ENCODE measurements at regions not wholly inside any gene's neighbourhood (a gene's known extent, or its start where the extent isn't known, plus 50 kb on each side); places are given as distances from the start of the nearest gene placed in this dataset.

DNA sequence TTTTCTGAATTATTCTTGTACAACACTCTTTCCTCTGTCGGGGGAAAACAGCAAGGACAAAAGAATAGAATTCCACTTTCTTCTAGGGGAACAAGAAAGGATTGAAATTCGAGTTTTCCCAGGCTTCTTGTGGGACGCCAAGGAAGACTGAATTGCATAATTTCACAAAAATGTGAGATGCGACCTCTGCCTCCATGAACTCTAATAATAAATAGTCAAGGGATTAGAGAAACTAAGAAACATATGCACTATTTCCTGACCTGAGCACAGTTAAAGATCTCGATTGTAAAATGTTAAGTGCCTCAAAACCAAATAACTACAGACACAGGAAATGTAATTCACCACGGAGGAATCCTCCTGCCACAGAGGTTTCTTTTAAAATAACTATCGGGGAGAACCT is 117.3 kb upstream of the MARK1 start:
- DNase-seq (ENCODE audit: low read depth) = no peak

DNA sequence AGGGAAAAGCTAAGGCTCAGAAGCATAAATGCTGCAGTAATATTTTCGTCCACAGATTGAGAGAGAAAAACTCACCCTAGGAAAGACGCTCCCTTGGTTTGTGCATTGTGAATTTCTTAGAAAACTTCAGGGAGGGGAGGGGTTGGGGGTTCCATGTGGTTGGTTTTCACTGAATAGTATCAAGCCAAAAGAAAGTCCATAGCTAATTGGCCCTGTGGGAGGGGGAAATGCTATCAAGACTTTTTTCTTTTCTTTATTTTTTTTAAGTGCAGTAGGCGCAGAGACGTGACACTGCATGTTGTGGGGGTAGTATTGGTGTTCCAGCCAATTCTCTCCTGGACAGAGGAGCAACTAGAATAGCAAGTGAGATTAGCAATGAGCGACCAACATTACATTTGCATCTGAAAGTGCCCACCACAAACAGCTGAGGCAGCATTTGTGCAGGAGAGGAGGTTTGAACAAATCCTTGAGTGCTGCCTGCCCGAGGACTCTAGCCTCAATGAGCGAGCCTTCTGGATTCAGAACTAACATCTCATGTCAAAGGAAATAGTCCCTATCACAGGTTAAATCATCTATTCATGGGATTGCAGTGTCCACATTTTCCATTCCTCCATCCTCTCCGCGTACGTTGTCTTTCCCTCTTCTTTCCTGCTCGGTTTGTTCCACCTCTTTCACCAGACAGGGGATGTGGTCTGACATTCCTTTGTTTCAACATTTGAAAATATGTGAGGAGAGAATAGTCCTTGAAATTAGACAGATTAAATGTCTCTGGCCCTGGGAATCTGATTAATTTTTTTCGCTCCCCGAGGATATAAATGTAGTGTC is 118.0 kb upstream of the MARK1 start:
- DNase-seq (ENCODE audit: low read depth) = no peak

DNA sequence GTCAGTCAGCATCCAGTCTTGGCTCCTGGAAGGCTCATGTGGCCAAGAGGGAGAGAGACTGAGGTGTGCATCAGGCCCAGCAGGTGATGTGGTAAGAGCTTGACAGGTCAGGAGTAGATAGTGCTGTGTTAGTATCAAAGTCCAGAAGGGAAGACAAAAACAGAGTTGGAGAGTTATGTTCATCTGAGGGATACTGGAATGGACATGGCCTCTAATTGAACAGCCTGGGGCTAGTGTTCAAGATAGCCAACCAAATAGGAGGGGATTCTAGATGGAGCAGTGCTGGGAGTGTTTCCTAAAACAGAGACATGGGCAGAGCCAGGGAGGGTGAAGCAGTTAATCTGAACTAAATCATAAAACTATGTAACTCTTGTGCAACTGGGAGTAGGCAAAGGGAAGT is 120.7 kb upstream of the MARK1 start:
- DNase-seq (ENCODE audit: low read depth) = no peak

DNA sequence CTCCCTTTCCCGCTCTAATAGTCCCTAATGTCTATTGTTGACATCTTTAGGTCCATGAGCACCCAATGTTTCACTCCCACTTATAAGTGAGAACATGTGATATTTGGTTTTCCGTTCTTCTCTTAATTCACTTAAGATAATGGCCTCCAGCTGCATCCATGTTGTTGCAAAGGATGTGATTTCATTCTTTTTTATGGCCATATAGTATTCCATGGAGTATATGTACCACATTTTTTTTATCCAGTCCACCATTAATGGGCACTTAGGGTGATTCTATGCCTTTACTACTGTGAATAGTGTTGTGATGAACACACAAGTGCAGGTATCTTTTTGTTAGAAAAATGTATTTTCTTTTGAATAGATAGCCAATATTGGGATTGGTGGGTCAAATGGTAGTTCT is 126.0 kb upstream of the RAB3GAP2 start:
- DNase-seq (ENCODE audit: low read depth) = no peak

DNA sequence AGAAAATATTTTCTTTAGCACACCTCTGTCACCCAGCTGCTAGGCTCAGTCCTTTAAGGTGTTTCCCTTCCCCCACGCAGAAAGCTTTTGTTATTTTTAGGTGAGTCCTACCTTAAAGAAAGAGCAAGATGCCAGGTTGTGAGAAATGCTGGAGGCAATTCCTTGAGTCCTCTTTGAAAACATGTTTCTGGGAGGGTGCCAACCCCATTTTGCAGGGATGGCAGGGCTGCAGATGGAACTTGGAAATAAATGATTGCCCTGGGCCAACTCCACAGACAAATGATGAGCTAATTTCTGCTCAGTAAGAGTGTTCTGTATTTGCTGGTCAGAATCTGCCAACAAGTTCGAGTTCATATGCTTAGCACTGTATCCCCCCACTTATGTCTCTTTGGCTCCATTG is 119.2 kb upstream of the RAB3GAP2 start:
- DNase-seq (ENCODE audit: low read depth) = no peak

DNA sequence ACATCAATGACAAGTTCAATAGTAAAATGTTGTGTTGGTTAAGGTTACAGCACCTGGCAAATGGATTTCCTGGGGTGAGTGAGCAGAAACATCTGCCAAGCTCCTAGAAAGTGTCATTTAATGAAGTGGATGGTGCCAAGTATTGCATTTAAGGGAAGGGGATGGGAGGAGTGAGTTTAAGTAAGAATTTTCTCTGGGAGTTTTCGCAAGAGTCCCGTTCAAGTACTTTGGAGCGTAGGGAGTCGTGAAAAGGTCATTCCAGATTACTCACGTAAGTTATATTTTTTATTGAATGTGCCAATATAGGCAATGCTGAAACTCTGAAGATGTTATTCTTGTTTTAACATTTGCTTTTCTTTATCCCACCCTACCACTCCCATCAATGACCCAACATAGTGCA is 117.4 kb upstream of the RAB3GAP2 start:
- DNase-seq (ENCODE audit: low read depth) = no peak

DNA sequence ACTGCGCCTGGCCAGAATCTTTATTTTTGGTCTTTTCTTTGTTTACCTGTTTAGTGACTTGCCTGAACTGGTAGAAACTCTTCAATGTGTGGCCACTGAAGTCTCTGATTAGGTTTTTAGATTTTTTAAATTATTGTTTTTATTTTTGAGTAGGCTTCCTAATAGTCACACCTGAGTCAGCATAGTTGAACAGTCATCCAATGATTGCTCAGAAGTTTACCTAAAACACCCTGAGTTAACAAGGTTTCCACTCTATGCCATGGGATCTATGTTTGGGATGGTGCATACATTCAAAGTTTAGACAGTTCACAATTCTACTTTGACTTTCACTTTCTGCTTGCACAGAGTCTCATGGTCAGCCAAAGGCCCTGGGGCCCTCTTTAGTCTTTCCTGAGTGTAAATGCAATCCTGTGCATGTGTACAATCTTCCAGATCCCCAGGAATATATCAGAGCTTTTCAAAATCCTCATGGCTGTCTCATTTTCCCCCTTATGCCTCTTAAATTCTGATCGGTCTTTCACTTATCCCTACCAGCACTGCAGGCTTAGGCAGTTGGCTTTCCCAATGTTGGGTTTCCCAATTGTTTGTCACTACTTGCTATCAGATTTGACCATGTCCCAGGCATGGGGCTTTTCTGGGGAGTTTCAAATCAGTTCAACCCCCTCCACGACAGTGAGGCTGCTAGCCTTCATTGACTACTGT is 114.4 kb upstream of the RAB3GAP2 start:
- no peak for DNase-seq (ENCODE audit: low read depth)

DNA sequence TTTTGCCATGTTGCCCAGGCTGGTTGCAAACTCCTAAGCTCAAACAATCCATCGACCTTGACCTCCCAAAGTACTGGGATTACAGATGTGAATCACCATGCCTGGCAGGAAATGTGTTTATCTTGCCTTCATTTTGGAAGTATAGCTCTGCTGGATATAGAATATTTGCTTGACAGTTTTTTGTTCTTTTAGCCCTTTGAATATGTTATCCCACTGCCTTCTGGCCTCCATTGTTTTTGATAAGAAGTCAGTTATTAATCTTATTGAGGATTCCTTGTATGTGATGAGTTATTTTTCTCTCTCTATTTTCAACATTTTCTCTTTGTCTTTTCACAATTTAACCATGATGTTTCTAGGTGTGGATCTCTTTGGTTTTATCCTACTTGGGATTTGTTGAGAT is 112.9 kb upstream of the RAB3GAP2 start:
- no peak for DNase-seq (ENCODE audit: low read depth)

DNA sequence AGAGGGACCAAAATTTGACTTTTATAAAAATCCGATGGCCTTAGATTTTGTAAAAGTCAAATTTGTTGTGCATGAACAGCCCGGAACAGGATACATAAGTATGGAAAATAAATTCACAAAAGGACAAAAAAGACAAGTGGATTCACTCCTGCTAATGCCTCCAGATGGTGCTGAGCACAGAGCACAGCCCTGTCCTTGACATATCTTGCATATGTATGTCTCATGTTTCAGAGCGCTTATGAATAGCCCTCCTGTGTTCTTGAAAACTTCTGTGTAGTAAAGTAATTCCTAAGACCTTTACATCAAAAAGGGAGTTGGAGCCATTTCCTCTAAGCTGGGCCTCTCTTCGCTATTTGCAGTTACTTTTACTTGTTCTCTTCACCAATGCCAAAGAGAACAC is 110.7 kb upstream of the RAB3GAP2 start:
- no peak for DNase-seq (ENCODE audit: low read depth)

DNA sequence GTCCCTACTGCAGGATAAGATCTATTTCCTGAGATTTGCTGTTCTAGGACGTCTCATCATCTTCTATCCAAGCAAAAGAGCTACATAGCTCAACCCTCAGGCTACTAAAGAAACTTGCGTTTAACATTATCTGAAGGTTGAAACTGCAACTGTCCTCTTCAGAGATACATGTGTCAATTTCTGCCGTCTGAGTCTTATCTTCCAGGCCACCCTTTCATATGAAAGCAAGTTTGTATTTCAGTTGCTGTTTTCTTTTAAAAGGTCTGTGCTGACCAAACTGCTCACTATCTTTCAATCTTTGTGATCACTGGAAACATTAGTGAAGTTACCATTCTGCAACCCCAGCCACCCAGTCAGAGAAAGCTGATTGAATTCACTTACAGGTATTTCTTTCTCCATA is 108.6 kb upstream of the RAB3GAP2 start:
- DNase-seq (ENCODE audit: low read depth) = no peak

DNA sequence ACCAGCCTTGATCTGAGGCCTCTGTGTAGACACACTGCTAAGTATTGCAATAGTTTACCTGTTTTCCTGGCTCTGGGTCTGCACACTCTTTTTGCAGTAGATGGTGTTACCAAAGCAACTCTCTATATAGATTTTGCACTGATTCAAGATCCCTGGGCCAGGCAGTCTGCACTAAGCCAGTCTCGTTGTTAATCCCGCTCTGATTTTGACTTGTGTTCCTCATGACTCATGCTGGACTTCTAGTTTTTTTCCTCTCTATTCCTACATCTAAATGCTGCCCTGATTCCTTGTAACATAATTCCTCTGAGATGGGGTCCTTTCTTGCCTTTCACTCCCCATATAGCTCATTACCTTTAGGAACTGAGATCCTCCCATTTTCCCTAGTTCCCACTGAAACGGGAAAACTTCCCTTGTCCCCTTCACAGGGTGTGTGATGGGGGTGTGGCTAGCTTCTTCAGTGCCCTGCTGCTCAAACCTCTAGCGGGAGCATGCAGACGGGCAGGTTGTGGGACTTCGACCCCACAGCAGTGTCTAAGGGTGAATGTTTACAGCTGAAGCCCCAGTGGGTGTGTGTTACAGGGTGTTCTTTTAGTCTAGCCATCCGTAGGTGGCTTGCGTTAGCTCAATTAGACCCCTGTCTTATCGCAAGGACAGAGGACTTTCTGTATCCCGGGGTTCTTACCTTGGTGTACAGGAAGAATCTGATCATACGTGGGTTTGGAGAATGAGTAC is 106.5 kb upstream of the RAB3GAP2 start:
- no peak for DNase-seq (ENCODE audit: low read depth)

DNA sequence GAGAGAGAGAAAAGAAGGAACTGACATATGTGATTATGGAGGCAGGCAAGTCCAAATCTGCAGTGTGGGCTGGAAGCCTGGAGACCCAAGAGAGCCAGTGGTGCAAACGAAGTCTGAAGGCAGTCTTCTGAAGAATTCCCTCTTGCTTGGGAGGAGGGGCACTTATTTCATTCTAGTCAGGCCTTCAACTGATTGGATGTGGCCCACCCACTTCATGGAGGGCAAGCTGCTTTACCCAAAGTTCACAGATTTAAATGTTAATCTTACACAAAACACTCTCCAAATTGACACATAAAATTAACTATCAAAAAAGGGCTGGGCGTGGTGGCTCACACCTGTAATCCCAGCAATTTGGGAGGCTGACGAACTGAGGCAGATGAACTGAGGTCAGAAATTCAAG is 103.5 kb upstream of the RAB3GAP2 start:
- no peak for DNase-seq (ENCODE audit: low read depth)

DNA sequence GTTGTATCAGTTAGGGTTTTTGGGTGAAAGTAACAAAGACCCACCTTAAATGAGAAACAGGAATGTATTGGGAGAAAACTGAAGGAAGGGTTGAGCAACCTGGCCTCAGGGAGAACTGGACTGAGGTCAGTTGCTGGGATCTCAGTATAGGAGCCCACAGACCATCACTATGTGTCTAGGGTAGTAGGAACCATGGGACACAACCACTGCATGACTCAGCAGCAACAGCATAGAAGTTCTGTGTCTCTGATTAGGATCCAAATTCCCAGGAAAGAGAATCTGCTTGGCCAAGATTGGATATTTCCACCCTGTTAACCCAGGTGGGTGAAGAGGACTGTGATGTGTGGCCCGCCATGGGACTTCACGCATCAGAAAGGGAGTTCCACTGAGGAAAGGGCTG is 102.2 kb upstream of the RAB3GAP2 start:
- DNase-seq (ENCODE audit: low read depth) = no peak

DNA sequence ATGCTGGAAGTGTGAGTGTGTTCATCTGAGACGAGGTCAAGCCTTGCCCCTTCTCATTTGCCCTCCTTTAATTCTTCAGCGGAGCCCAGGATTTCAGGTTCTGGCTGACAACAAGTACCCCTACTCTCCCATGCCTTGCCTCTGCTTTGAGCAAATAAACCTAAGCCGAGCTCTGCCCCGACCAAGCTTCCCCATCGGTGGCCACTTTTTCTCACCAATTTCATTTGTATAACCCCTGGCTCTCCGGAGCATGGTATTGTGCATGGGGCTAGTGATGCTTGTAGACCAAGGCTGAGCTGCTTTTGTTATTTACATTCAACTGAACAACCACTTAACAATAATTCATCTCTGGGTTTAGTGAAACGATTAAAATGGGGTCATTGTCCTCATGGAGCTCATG is 100.2 kb upstream of the RAB3GAP2 start:
- DNase-seq (ENCODE audit: low read depth) = no peak

DNA sequence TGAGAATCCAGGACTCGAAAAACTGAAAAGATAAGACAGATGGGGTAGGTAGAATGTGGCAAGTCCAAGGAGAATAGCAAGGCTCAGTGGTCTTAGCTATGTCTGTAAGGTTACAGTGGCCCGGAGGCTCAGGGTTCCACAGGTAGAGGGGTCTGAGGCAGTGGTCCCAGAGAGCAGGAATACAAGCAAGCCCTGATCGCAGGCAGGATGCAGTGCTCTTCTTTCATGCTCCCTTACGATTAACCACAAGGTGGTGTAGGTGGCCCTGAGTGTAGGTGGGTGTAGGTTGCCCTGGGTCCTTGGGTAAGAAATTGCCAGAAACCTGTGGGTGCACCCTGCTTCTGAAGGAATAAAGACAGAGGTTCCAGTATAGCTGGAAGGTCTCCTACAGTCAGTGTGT is 99.1 kb upstream of the RAB3GAP2 start:
- DNase-seq (ENCODE audit: low read depth) = no peak

DNA sequence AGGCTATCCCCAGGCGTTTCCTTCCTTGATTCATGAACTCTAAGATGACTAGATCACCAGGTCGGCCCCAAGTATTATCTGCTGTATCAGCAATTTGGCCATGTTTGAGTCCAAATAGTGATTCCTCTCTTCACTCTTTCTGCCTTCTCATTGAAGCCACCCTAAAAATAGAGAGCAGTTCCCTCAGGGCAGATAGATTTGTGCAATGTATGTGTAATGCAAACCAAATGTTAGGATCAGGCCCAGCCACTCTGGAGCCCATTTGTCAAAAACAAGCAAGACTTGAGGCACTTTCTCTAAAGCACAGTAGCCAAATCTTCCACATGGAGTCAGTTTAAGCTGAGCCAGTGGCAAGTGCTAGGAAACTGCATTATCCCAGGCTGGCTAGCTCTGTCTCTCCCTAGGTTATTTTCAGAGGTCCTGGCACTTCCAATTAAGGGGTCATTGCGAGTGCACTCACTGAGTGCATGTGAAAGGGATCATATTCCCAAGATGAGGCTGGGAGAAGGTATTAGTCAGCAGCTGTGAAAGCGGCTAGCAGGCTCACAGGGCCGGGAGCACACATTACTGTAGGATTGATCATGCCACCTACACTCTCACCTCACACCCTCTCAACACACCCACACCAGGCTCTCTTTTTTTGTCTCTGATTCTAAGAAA is 97.9 kb upstream of the RAB3GAP2 start:
- DNase-seq (ENCODE audit: low read depth) = peak; percentile 83

DNA sequence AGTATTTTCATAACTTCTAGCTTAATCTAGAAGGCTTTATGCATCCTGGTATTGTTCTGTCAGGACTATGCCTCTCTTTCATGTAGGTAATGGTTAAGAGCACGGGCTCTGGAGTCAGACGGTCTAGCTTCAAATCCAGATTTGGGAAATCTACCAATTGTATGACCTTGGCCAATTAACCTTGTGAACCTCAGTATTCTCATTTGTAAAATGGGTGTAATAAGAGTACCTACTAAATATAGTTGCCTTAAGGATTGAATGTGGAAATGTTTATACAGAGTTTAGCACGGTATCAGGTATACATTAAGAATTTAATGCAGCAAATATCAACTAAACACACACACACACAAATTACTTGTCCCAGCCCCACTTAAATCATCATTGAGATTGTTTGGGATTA is 97.3 kb upstream of the RAB3GAP2 start:
- DNase-seq (ENCODE audit: low read depth) = no peak

DNA sequence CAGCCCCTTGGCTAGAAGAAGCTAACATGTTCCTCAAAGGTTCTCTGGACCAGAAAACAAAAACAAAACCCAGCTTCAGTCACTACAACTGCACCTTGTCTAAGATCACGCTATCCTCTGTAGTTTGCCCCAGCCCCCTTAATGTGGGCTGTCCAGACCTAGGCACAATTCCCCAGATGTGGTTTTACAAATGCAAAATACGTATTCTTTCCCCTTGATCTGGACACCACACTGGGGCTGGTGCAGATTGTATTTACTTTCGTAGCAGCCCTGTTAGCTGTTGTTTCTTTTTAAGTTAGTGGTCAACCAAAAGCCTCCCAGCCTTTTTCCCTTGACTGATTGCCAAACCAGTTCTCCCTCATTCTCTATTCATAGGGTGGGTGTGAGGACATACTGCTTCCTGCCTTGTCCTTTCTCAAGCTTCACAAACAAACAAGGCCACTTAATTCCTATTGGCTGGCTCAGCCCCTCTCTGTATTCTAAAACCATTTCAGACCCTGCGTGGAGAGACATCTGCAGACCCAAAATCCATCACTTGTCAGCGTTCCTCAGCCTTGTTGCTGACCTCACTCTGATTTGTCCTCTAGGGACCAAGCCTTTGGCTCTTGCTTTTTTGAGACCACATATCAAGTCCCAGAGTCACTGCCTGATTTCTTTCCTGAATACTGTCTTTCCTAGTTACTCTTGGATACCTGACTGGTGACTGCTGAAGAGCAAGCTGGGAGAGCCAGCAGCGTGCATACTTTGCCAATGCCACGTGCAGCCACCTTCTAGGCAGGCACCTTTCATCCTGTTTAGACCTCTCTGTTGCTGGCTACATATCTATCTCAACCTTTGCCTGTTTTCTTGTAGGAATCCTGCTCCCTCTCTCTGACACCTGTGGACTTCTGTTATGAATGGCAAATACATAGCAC is 96.4 kb upstream of the RAB3GAP2 start:
- no peak for DNase-seq (ENCODE audit: low read depth)

DNA sequence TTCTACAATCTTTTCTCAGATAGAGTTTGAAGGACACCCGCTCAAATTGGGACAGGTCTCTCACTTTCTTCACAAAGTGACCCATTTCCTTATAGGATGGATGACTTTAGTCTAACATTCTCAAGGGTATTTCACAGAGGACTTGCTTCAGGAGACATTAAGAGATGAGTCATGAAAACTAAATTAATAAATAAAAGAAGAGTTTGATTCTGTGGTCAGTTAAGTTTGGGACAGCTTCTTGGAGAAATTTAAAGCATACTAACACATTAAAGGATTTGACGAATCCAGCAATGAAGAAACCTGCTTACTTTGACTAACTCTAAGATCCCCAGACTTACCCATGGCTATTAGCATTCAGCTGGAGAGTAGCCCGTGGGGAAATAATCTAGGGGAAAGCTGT is 95.6 kb upstream of the RAB3GAP2 start:
- no peak for DNase-seq (ENCODE audit: low read depth)

DNA sequence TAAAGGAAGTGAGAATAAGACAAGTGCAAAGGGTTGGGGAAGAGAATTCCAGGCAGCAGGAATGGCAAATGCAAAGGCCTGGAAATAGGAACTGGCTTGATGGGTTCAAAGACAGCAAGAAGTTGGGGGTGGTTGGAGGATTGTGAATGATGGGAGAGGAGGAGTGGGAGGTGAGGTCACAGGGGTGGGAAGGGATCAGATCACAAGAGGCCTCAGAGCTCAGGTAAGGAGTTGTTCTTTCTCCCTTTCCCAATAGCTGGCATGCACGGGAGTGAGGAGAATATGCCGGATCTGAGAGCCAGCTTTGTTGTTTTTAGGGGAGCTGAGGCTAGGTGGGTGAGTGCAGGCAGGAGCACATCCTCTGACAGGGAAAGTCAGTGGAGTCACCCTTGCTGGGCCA is 94.0 kb upstream of the RAB3GAP2 start:
- no peak for DNase-seq (ENCODE audit: low read depth)

DNA sequence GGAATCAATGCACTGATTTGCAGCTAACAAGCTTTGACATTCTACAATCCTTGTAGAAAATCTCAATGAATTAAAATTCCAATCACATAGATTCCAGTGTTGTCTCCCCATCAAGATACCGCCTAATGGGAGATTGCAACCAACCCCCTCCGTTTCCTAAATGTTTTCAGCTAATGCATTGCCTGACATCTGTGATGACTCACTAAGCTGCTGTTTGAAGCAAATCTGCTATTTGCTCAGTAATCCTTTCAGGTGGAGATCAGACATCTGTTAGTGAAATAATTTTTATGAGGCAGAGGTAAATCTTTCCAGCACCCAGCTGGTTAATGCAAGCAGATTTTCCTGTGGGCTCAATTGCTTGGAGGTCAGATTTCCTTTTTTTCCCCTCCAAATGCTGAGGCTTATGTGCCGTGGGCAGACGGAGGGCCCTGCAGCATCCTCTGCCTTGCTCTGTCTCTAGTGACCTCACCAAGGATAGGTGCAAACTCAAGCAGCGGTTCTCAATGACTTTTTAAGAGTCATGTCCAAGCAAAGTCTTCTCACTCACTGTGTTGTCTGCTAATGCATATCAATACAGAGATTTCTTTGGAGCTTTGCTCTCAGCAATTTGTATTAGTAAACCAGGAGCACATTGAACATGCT is 91.1 kb upstream of the RAB3GAP2 start:
- DNase-seq (ENCODE audit: low read depth) = no peak

All from stromal cell of bone marrow (primary cell).